A549 (cell line): ENCODE measurements at regions not wholly inside any gene's neighbourhood (a gene's known extent, or its start where the extent isn't known, plus 50 kb on each side); places are given as distances from the start of the nearest gene placed in this dataset.

ENCODE experiments used
- CTCF ChIP-seq: fragments of >200 bp; sonication (Bioruptor Twin); formaldehyde crosslinking; IDR thresholded peaks from 3 replicates; pipeline ENCODE4 v1.5.1; 2016
- MYC ChIP-seq: IDR thresholded peaks from 2 replicates; pipeline ENCODE4 v1.6.1; 2012; ENCODE audit warnings: mild to moderate bottlenecking, inconsistent platforms, low read length, improper control_type of control experiment, borderline replicate concordance
- NPAS2 ChIP-seq: fragments of 250-450 bp; sonication (Bioruptor Pico); IDR thresholded peaks from 2 replicates; pipeline ENCODE4 v1.8.0; 2022; ENCODE audit warnings: mild to moderate bottlenecking, moderate library complexity, borderline replicate concordance
- POLR2A ChIP-seq: IDR thresholded peaks from 2 replicates; pipeline ENCODE4 v1.6.1; 2012; ENCODE audit warnings: mild to moderate bottlenecking, low read length
- SMC3 ChIP-seq: fragments of >200 bp; sonication (Bioruptor Twin); formaldehyde crosslinking; IDR thresholded peaks from 3 replicates; pipeline ENCODE4 v1.6.1; 2018; ENCODE audit warnings: inconsistent platforms
- ZFP36 ChIP-seq: fragments of 450-650 bp; IDR thresholded peaks from 2 replicates; pipeline ENCODE4 v1.6.1; 2014; ENCODE audit warnings: borderline replicate concordance; ENCODE audit not compliant: partially characterized antibody
- TF ChIP-seq, protein P1 (sequence below): IDR thresholded peaks from 2 replicates; pipeline ENCODE4 v1.6.1; 2012
- TF ChIP-seq, protein P2 (sequence below): IDR thresholded peaks from 2 replicates; pipeline ENCODE4 v1.6.1; 2012

DNA sequence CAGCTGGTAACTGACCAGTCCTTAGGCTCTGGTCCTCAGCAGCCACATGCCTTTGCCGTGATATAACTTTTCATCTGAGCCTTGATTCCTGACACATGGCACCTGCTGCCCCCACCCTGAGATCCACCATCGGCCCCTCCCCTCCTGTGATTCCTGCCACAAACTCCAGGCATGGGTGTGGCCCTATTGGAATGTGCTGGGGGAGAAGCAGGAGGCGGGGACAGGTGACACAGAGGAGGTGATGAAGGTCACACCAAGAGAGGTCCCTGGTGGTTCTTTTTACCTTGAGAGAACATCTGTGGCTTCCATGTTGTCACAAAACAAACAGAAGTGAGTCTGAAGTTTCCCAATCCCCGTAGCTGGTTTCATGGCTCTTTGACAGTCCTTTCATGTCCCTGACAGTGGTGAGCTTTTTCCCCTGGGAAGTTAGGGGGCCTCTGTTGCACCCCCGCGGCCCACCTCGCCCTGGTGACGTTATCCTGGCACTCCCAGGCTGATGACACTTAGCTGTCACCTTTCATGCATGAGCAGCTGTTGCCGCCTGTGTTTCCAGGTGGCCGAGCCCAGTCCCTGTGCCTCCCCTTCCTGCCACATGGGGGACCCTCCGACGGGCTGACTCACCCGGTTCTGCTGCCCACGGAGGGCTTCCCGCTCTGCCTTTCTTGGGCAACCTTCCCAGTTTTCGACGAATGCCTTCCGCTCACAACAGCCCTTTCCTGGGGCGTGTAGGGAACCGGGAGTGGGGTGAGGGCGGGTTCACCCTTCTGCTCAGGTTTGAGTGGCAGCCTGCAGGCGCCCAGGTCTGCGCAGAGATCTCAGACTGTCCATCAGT, 66.3 kb upstream of the GLI2 start:
- TF ChIP-seq CTCF (no peak), NPAS2 (CRISPR knock-in tag) (no peak), SMC3 (no peak), MYC (no peak), POLR2A (no peak), ZFP36 (no peak)
- TF ChIP-seq, protein P1, sequence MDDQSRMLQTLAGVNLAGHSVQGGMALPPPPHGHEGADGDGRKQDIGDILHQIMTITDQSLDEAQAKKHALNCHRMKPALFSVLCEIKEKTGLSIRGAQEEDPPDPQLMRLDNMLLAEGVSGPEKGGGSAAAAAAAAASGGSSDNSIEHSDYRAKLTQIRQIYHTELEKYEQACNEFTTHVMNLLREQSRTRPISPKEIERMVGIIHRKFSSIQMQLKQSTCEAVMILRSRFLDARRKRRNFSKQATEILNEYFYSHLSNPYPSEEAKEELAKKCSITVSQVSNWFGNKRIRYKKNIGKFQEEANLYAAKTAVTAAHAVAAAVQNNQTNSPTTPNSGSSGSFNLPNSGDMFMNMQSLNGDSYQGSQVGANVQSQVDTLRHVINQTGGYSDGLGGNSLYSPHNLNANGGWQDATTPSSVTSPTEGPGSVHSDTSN, result no peak
- TF ChIP-seq, protein P2, sequence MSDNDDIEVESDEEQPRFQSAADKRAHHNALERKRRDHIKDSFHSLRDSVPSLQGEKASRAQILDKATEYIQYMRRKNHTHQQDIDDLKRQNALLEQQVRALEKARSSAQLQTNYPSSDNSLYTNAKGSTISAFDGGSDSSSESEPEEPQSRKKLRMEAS, result no peak
